NCI-H146 treated with DMSO at 0.1 percent for 48 hours (cell line): ENCODE measurements at regions not wholly inside any gene's neighbourhood (a gene's known extent, or its start where the extent isn't known, plus 50 kb on each side); places are given as distances from the start of the nearest gene placed in this dataset.

ENCODE experiments used
- DNase-seq: peaks from one replicate; lab custom pipeline; 2025; ENCODE audit not compliant: unreplicated experiment; lab: John Stamatoyannopoulos, UW

DNA sequence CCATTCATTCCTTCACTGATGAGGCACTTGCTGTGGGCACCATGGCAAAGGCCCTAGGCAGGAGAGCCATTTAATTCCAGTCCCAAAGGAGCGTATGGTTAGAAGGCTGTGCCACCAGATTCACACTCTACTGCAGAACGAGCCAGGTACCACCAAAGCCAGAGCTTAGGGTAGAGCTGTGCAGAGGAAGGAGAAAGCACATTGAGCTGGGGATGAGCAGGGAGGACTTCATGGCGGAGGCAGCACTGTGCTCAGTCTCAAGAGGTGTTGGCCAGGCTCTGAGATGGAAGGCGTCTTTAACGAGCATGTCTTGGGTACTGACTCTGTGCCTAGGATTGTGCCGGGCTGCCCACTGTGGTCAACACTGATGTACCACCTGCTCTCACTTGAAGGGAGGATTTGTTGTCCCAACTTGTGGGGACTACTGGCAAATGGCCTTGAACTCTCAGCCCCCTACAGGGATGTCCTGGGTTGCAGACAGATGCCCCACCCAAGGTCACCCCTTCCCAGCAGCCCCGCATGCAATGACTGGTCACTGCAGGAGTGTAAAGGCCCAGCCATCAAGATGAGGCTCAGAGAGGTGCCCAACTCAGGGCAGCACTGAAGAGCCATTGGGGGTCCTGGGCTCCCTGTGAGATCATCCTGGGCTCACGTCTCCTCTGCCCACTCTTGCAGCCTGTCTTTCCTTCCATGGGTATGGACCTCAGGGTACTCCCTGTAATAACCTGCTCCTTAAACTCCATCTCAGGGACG lies 251.4 kb downstream of the GLI2 start:
- no peak for DNase-seq

DNA sequence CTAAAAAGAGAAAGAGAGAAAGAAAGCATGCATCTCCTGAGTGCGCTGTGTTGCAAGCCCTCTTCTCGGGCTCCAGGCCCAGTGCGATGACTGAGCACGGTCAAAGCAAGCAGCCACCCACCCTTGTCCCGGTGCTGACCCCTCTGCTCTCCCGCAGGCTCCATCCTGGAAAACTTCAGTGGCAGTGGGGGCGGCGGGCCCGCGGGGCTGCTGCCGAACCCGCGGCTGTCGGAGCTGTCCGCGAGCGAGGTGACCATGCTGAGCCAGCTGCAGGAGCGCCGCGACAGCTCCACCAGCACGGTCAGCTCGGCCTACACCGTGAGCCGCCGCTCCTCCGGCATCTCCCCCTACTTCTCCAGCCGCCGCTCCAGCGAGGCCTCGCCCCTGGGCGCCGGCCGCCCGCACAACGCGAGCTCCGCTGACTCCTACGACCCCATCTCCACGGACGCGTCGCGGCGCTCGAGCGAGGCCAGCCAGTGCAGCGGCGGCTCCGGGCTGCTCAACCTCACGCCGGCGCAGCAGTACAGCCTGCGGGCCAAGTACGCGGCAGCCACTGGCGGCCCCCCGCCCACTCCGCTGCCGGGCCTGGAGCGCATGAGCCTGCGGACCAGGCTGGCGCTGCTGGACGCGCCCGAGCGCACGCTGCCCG lies 252.5 kb downstream of the GLI2 start:
- no peak for DNase-seq

DNA sequence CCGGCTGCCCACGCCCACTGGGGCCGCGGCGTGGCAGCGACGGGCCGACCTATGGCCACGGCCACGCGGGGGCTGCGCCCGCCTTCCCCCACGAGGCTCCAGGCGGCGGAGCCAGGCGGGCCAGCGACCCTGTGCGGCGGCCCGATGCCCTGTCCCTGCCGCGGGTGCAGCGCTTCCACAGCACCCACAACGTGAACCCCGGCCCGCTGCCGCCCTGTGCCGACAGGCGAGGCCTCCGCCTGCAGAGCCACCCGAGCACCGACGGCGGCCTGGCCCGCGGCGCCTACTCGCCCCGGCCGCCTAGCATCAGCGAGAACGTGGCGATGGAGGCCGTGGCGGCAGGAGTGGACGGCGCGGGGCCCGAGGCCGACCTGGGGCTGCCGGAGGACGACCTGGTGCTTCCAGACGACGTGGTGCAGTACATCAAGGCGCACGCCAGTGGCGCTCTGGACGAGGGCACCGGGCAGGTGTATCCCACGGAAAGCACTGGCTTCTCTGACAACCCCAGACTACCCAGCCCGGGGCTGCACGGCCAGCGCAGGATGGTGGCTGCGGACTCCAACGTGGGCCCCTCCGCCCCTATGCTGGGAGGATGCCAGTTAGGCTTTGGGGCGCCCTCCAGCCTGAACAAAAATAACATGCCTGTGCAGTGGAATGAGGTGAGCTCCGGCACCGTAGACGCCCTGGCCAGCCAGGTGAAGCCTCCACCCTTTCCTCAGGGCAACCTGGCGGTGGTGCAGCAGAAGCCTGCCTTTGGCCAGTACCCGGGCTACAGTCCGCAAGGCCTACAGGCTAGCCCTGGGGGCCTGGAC lies 253.2 kb downstream of the GLI2 start:
- no peak for DNase-seq

DNA sequence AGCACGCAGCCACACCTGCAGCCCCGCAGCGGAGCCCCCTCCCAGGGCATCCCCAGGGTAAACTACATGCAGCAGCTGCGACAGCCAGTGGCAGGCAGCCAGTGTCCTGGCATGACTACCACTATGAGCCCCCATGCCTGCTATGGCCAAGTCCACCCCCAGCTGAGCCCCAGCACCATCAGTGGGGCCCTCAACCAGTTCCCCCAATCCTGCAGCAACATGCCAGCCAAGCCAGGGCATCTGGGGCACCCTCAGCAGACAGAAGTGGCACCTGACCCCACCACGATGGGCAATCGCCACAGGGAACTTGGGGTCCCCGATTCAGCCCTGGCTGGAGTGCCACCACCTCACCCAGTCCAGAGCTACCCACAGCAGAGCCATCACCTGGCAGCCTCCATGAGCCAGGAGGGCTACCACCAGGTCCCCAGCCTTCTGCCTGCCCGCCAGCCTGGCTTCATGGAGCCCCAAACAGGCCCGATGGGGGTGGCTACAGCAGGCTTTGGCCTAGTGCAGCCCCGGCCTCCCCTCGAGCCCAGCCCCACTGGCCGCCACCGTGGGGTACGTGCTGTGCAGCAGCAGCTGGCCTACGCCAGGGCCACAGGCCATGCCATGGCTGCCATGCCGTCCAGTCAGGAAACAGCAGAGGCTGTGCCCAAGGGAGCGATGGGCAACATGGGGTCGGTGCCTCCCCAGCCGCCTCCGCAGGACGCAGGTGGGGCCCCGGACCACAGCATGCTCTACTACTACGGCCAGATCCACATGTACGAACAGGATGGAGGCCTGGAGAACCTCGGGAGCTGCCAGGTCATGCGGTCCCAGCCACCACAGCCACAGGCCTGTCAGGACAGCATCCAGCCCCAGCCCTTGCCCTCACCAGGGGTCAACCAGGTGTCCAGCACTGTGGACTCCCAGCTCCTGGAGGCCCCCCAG lies 254.1 kb downstream of the GLI2 start:
- DNase-seq, result no peak

DNA sequence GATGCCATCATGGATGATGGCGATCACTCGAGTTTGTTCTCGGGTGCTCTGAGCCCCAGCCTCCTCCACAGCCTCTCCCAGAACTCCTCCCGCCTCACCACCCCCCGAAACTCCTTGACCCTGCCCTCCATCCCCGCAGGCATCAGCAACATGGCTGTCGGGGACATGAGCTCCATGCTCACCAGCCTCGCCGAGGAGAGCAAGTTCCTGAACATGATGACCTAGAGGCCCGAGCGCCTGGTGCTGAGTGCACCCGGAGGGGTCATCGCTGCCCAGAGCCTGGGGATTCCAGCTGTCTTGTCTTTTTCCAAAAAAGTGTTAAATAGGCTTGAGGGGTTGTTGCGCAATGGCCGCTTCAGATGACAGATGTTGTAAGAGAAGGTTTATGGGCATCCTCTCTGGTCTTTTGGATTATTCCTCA lies 254.8 kb downstream of the GLI2 start:
- DNase-seq, result no peak

DNA sequence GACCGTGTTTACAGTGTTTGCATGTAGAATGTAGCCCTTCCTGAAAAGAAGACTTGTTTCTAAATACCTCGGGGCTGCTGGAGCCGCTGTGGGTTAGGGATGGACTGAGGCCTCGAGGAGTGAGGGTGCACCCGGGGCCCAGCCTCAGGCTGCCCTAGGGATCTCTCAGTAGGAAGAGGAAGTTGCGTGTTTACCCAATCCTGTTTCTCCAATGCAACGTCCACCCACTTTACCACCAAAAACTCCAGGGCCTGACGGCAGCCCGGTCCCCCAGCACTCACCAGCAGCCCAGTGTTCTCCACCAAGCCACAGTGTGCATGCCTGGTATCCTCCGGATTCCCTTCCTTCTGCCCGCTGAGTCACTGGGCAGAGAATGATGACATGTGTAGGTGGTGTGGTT lies 255.8 kb downstream of the GLI2 start:
- no peak for DNase-seq

DNA sequence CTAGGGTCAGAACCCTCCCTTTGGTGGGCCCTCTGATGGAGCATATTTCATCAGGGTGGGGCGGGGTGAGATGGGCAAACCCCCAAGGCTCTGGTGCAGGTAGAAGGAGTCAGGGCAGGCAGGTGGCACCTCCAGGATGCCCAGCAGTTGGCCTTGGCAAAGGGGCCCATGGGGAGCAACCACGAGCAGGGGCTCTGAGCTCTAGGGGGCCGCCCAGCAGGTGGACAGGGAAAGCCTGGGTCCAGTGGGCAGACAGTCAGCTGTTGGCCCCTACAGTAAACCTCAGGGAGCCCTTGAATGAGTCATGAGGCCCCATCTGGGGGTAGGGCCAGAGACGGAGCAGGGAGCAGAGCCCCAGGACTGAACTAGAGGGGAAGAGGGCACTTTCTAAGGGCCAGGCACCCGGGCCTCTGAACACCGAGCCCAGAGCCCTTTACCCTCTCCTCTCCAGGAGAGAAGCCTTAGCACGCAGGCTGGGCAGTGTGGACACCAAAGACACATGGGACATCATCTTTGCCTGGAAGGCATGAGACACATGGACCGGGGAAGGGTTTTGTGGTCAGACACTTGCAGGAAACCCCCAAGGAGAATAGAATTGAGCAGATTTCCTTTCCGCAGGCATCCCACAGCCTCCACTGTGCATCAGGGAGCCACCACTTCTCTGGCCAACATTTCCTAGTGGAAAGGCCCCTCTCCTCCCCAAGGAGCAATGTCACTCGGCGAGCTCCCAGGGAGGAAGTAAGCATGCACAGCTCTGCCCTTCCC lies 257.3 kb downstream of the GLI2 start:
- DNase-seq, result no peak

DNA sequence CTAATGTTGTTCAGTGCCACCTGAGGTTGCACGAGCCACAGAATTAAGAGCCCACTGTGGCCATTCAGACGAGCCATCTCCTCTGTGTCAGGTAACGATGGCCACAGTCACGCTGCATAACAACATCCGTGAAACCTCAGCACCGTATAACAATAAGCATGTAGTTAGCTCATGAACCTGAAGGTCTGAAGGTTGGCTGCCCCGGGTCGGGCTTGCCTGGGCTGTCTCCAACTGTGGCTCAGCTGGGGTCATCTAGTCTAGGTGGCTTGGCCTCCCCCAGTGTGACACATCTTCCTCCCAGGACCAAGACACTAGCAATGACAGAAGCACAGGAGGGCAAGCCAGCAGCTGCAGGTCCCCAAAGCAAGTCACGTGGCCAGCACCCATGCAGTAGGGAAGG lies 258.0 kb downstream of the GLI2 start:
- DNase-seq, result no peak

DNA sequence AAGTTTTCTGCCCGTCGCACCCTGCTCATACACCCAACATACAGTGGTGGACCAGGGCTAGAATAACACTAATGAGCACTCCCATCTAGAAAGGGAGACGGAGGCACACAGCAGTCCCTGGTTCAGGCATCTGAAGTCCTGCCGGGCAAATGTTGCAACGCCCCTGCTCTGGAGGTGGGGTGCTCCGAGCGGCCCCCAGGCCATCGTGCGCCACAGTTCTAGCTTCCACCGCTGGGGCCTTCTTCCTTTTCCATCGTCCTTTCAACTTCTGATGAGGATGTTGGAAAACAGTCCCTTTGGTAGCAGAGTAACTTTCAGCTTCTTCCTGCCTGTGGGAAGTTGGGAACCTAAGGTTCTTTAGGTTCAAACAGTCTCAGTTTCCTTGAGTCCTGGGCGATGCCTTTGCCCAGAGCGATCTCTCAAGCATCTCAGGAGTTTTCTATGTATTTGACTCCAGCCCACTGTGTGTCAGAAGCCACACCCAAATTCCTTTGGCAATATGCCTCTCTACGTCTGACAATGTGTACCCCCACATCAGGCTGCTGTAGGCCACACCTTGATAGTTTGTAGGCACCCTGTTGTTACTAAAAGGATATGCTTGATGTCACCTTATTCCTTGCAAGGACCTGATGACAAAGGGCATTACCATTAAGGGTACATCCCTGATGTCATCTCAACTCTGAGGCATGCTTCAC lies 258.8 kb downstream of the GLI2 start:
- DNase-seq, result no peak

DNA sequence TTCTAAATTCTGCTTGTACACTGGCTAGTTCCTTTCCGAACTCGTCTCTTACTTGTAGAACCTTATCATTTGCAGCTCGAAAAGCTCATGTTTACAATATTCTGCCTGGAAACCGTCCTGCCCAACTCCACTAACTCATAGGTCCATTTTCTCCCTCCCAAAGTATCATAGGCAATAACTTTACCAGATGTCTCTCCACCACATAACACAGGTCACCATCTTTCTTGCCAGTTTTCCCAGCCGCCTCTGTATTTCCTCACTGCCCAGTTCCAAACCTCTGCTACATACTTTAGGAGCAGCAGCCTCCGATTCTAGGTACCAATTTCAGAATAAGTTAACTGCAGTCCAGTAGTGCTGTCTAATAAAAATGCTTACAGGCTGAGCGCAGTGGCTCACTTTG lies 259.5 kb downstream of the GLI2 start:
- DNase-seq, result no peak

DNA sequence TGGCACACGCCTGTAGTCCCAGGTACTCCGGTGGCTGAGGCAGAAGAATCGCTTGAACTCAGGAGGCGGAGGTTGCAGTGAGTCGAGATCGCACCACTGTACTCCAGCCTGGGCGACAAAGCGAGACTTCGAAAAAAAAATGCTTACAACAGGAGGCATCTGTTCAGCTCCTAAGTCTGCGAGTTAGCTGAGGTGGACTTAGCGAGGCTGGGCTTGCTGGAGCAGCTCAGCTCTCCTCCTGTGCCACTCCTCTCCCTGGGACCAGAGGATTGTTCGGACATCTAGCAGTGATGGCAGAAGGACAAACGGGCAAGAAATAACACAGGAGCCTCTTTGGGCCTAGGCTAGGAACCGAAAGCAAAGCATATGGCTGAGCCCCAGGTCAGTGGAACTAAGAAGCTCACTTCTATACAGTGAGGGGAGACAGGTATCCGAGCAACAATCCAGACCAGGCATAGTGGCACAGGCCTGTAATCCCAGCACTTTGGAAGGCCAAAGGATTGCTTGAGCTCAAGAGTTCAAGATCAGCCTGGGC lies 260.1 kb downstream of the GLI2 start:
- no peak for DNase-seq

DNA sequence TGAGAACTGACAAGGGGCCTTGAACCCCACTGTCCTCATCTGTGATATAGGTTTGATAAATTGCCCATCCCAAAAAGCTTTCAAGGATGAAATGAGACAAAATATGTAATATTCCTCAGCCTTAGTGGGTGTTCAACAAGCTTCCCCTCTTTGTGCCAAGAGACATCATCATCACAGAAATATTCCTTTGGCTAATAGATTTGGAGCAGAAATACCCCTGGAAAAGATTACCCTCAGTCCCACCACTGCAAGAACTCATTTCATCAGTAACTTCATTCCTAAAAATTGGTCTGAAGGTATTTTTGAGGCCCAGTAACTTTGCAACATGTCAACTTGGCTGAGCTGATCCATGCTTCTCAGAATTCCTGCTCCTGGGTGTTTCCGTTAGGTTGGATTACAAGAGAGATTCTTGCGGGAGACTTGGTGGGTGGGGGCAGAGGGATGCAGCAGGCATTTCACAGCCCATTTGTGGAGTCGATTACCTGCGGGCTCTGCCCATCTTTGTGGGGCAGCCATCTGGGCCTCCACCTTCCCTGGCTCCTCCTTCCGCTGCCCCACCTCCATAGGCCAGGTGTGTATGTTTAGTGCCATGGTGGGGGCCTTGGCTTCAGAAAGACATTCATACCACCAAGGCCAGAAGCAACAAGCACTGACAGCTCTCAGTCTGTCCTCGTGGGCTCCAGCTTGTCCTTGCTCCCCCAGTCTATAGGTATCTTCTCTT lies 263.9 kb downstream of the GLI2 start:
- no peak for DNase-seq

DNA sequence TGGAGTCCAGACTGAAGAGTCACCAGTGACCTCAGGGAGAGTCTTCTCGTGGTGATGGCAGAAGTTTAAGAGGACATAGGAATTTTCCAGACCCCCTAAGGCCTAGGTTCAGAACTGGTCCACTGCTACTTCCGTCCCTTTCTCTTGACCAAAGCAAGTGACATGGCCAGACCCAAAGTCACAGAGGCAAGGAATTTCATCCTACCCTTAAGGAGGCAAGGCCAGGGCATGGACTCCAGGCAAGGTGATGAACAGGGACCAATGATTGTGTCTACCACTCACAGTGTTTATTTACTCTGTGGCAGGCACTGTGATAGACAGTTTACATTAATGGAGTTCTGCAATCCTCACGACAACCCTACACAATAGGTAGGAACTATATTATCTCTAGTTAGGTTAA lies 265.1 kb downstream of the GLI2 start:
- no peak for DNase-seq

DNA sequence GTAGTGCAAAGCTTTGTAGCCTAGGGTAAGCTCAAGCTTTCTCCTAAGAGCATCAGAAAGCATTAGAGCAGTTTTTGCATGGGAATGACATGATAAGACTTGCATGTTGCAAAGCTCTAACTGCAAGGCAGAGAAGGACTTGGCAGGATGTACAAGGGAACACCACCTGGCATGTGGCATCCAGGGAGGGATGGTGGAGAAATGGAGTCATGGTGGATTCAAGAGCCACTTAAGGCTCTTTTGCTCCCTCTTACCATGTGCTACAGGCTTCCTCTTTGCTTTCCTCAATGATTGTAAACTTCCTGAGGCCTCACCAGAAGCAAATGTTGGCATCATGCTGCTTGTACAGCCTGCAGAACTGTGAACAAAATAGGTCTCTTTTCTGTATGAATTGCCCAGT lies 266.0 kb downstream of the GLI2 start:
- DNase-seq, result no peak

DNA sequence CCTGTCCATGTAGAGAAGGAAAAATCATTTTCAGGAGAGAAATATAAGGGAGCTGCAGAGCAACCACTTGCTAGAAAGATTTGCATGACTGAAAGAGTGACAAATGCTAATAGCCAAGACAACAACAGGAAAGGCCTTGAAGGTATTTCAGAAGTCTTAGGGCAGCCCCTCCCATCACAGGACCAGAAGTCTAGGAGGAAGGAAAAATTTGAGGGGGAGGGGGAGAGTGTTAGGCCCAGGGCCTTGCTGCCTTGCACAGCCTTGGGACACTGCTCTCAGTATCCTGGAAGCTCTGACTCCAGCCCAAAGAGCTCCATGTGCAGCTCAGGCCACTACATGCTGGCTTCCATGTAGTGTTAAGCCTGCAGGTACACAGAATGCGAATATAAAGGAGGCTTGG lies 266.9 kb downstream of the GLI2 start:
- DNase-seq, result no peak

DNA sequence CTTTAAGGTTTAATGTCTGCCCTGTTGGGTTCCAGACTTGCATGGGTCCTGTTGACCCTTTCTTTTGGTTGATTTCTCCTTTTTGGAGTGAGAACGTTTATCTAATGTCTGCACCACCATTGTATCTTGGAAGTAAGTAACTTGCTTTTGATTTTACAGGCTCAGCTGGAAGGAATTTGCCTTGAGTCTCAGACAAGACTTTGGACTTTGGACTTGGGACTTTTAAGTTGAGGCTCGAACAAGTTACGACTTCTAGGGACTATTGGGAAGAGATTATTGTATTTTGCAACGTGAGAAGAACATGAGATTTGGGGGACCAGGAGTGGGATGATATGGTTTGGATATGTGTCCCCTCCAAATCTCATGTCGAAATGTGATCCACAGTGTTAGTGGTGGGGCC lies 267.7 kb downstream of the GLI2 start:
- DNase-seq, result no peak

DNA sequence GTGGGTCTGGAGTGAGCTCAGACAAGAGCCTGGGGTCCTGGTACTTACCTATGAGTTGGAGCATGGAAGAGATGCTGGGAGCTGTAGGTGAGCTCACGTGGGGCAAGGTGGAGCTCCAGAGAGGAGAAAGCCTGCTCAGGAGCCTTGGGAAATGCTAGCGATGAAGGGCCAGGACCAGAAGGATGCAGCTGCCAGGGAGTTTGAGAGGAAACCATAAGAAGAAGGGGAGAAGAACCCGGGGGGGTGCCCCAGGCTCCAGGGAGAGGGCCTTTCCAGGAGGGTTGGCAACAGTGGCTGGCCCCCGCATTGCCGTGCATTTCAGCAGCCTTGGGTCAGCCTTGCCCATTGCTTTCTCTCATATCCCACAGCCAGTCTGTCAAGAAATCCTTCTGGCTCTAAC lies 268.7 kb downstream of the GLI2 start:
- DNase-seq, result no peak

DNA sequence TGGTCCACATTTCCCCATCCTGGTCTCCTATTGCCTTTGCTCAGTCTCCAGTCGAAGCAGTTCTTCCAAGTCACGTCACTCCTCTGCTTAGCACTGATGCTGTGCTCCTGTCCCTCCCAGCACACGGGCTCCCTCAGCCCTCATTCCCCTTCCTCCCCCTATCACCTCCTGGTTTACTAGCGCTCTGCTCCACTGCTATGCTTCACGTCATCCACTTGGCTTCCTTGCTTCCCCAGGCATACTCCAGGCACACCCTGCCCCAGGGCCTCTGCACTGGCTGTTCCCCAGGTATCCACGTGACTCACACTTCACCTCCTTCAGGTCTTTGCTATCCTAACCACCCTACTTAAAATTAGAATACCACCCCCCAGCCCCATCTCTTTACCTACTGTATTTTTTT lies 269.3 kb downstream of the GLI2 start:
- DNase-seq, result no peak

DNA sequence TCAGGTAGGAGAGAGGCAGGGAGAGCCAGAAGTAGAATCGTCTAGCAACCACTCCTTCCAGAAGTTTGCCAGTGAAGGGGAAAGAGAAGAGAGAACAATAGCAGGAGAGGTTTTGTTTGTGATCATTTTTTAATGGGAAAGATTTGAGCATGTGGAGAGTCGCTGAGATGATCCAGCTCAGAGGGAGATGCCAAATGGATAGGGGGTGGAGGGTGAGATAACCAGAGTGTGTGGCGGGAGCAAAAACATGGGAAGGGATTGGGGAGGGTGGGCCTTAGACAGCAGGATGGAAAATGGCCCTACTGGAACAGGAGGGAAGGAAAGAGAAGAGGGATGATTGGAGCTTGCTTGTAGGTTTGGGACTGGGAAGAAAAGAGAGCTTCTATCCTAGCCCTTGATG lies 269.8 kb downstream of the GLI2 start:
- DNase-seq, result no peak
